ENCODE measurements at regions not wholly inside any gene's neighbourhood (a gene's known extent, or its start where the extent isn't known, plus 50 kb on each side); places are given as distances from the start of the nearest gene placed in this dataset.

DNA sequence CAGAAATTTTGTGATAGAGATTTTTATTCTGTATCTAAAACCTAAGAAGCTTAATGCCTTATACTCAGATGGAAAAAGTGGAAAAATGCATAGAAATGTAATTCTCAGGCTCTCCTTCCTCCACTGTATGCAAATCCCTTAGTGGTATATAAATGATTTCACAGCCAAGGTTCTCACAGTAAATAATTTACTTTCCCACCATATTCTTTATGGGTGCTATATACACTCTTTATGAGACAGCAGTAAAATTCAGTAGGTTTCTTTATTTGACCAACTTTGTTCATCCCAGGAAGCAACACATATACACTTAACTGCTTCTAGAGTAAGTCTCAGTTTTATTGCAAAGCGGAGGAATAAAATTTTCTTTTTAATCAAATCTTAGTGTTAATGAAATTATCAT, 1399.7 kb downstream of the PCDH7 start:
- H3K4me3 ChIP-seq (ENCODE audit: low read length): no peak overlapping the region
- ChIA-PET POLR2A (ENCODE audit: unreplicated experiment) (no interaction called here), CTCF (no interaction called here)
- no peaks in the 10 kb centered on the region for H3K4me1 ChIP-seq (ENCODE audit: insufficient read depth, low read length)
- H3K27me3 ChIP-seq (ENCODE audit: low read length): no peaks in the 10 kb centered on the region
- no peak overlapping the region for H3K4me2 ChIP-seq (ENCODE audit: low read length)
- intact Hi-C loops (cut with micrococcal nuclease): no loop called here
- H3K27ac ChIP-seq (ENCODE audit: low read length): no peak overlapping the region
- H4K20me1 ChIP-seq (ENCODE audit: low read length): no peaks in the 10 kb centered on the region
- ATAC-seq: no peak
- H3K9ac ChIP-seq (ENCODE audit: low read length): no peak overlapping the region
- no peak overlapping the region for H2AFZ ChIP-seq (ENCODE audit: low read length)
- H3F3A ChIP-seq (ENCODE audit: low read length, unreplicated experiment): no peaks in the 10 kb centered on the region
- H3K9me3 ChIP-seq (ENCODE audit: low read length): no peaks in the 10 kb centered on the region
- no peak for DNase-seq
- H3K79me2 ChIP-seq (ENCODE audit: low read length): no peaks in the 10 kb centered on the region
- BruUV-seq (replicated peaks): no TSS peak
- H3K9me2 ChIP-seq (replicated peaks; ENCODE audit: low read length): no peaks in the 10 kb centered on the region
- H3K36me3 ChIP-seq (ENCODE audit: low read depth, low read length): no peaks in the 10 kb centered on the region
- no peak for TF ChIP-seq EZH2phosphoT487 (IDR thresholded peaks at IDR 0.05; ENCODE audit: borderline replicate concordance, low read length)
- TF ChIP-seq, protein P1, sequence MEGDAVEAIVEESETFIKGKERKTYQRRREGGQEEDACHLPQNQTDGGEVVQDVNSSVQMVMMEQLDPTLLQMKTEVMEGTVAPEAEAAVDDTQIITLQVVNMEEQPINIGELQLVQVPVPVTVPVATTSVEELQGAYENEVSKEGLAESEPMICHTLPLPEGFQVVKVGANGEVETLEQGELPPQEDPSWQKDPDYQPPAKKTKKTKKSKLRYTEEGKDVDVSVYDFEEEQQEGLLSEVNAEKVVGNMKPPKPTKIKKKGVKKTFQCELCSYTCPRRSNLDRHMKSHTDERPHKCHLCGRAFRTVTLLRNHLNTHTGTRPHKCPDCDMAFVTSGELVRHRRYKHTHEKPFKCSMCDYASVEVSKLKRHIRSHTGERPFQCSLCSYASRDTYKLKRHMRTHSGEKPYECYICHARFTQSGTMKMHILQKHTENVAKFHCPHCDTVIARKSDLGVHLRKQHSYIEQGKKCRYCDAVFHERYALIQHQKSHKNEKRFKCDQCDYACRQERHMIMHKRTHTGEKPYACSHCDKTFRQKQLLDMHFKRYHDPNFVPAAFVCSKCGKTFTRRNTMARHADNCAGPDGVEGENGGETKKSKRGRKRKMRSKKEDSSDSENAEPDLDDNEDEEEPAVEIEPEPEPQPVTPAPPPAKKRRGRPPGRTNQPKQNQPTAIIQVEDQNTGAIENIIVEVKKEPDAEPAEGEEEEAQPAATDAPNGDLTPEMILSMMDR (conservative IDR thresholded peaks at IDR 0.05; ENCODE audit: low read depth, low read length): no peak
- TF ChIP-seq EZH2 (IDR thresholded peaks at IDR 0.05; ENCODE audit: low read length, unreplicated experiment): no peak

DNA sequence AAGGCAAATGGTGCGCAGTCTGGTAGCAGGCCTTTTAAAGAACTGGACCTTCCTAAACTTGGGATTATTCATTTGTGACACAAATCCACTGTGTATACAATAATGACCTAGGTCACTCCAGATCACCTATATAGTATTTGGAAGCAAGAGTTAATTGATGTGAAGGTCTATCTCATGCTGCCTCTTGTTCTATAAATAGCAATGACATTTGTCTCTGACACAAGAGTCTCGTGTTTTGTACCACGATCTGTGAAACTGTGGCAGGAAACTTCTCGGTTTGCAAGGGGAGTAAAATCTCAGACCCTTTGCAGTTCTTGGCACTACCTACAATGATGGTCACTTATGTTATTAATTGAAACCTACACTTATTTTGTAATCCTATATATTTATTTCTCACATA, 1408.4 kb downstream of the PCDH7 start:
- intact Hi-C loops (cut with micrococcal nuclease): no loop called here
- H3K4me3 ChIP-seq (ENCODE audit: low read length): no peak overlapping the region
- ChIA-PET CTCF (no interaction called here), POLR2A (ENCODE audit: unreplicated experiment) (no interaction called here)
- no peaks in the 10 kb centered on the region for H3K9me2 ChIP-seq (replicated peaks; ENCODE audit: low read length)
- TF ChIP-seq, protein P1 (conservative IDR thresholded peaks at IDR 0.05; ENCODE audit: low read depth, low read length): no peak
- TF ChIP-seq EZH2 (IDR thresholded peaks at IDR 0.05; ENCODE audit: low read length, unreplicated experiment) (no peak), EZH2phosphoT487 (IDR thresholded peaks at IDR 0.05; ENCODE audit: borderline replicate concordance, low read length) (no peak)
- no peak overlapping the region for H3K27ac ChIP-seq (ENCODE audit: low read length)
- no peaks in the 10 kb centered on the region for H3K9me3 ChIP-seq (ENCODE audit: low read length)
- no peaks in the 10 kb centered on the region for H3K79me2 ChIP-seq (ENCODE audit: low read length)
- H3F3A ChIP-seq (ENCODE audit: low read length, unreplicated experiment): no peaks in the 10 kb centered on the region
- no peak overlapping the region for H3K4me2 ChIP-seq (ENCODE audit: low read length)
- no peaks in the 10 kb centered on the region for H4K20me1 ChIP-seq (ENCODE audit: low read length)
- DNase-seq: no peak
- ATAC-seq: no peak
- no peak overlapping the region for H2AFZ ChIP-seq (ENCODE audit: low read length)
- no peaks in the 10 kb centered on the region for H3K36me3 ChIP-seq (ENCODE audit: low read depth, low read length)
- BruUV-seq (replicated peaks): no TSS peak
- H3K27me3 ChIP-seq (ENCODE audit: low read length): no peaks in the 10 kb centered on the region
- no peak overlapping the region for H3K9ac ChIP-seq (ENCODE audit: low read length)
- H3K4me1 ChIP-seq (ENCODE audit: insufficient read depth, low read length): no peaks in the 10 kb centered on the region

GRCh38 chr4:32129967-32130366, 1409.8 kb downstream of the PCDH7 start:
- CTCF ChIA-PET: no interaction called here
- Histone ChIP-seq H3K9me3 (ENCODE audit: low read length) (no peaks in the 10 kb centered on the region), H3K79me2 (ENCODE audit: low read length) (no peaks in the 10 kb centered on the region), H3K4me3 (ENCODE audit: low read length) (no peak overlapping the region), H2AFZ (ENCODE audit: low read length) (no peak overlapping the region), H3K36me3 (ENCODE audit: low read depth, low read length) (no peaks in the 10 kb centered on the region), H3K27me3 (ENCODE audit: low read length) (no peaks in the 10 kb centered on the region), H3F3A (ENCODE audit: low read length, unreplicated experiment) (no peaks in the 10 kb centered on the region), H3K9ac (ENCODE audit: low read length) (no peak overlapping the region), H4K20me1 (ENCODE audit: low read length) (no peaks in the 10 kb centered on the region), H3K4me2 (ENCODE audit: low read length) (no peak overlapping the region), H3K27ac (ENCODE audit: low read length) (no peak overlapping the region), H3K4me1 (ENCODE audit: insufficient read depth, low read length) (no peaks in the 10 kb centered on the region), H3K9me2 (replicated peaks; ENCODE audit: low read length) (no peaks in the 10 kb centered on the region)
- POLR2A ChIA-PET (ENCODE audit: unreplicated experiment): no interaction called here
- intact Hi-C loops (cut with micrococcal nuclease): no loop called here
- ATAC-seq (no peak), DNase-seq (no peak)
- BruUV-seq (replicated peaks): no TSS peak
- TF ChIP-seq EZH2phosphoT487 (IDR thresholded peaks at IDR 0.05; ENCODE audit: borderline replicate concordance, low read length) (no peak), EZH2 (IDR thresholded peaks at IDR 0.05; ENCODE audit: low read length, unreplicated experiment) (no peak)
- TF ChIP-seq, protein P1 (conservative IDR thresholded peaks at IDR 0.05; ENCODE audit: low read depth, low read length): no peak
